Thymus (tissue), 11 donors: ENCODE measurements at regions not wholly inside any gene's neighbourhood (a gene's known extent, or its start where the extent isn't known, plus 50 kb on each side); places are given as distances from the start of the nearest gene placed in this dataset.

Experiments
- DNase-seq, 9 donors: peaks; one replicate each; pipeline ENCODE4 v3.0.0-alpha.2; 2013; ENCODE audit warnings: low spot score in 9 of 9, low read depth in 6 of 9, missing footprints in 1 of 9
- H3K27ac ChIP-seq, 2 donors: one replicate each; pipeline ENCODE4 v1.5.1; 2013; ENCODE audit warnings: control low read depth in 1 of 2, low read depth in 1 of 2, low read length in 1 of 2, mild to moderate bottlenecking in 1 of 2, moderate library complexity in 1 of 2
- H3K27me3 ChIP-seq, 2 donors: one replicate each; pipeline ENCODE4 v1.5.1; 2013; ENCODE audit warnings: low read length in 1 of 2; ENCODE audit not compliant: control insufficient read depth in 2 of 2, insufficient read depth in 1 of 2
- H3K36me3 ChIP-seq, 2 donors: one replicate each; pipeline ENCODE4 v1.5.1; 2013; ENCODE audit warnings: low read length in 1 of 2, mild to moderate bottlenecking in 1 of 2, moderate library complexity in 1 of 2; ENCODE audit not compliant: control insufficient read depth in 2 of 2, insufficient read depth in 2 of 2
- H3K4me1 ChIP-seq, 2 donors: one replicate each; pipeline ENCODE4 v1.5.1; 2013; ENCODE audit warnings: low read length in 2 of 2; ENCODE audit not compliant: control insufficient read depth in 2 of 2, insufficient read depth in 2 of 2
- H3K4me3 ChIP-seq, 2 donors: one replicate each; pipeline ENCODE4 v1.5.1; 2013; ENCODE audit warnings: low read length in 2 of 2, control low read depth in 1 of 2, mild to moderate bottlenecking in 1 of 2
- H3K9me3 ChIP-seq, 2 donors: one replicate each; pipeline ENCODE4 v1.5.1; 2013; ENCODE audit warnings: low read length in 1 of 2, mild to moderate bottlenecking in 1 of 2; ENCODE audit not compliant: control insufficient read depth in 2 of 2, insufficient read depth in 1 of 2
- WGBS: extraction: QIAGEN DNeasy Blood & Tissue Kit; methylation state at CpG from one replicate; pipeline ENCODE4 v1.1.7; 2013; 5-methylcytosine and 5-hydroxymethylcytosine counted together
- donor health status: healthy.

GRCh38 chr13:105994340-105994739 lies 541.1 kb downstream of the EFNB2 start:
- no peak for DNase-seq

GRCh38 chr13:105991622-105992277 lies 543.7 kb downstream of the EFNB2 start:
- Histone ChIP-seq H3K36me3 (no peaks in the 10 kb centered on the region), H3K27me3 (no peaks in the 10 kb centered on the region), H3K27ac (no peak overlapping the region), H3K4me1 (peaks cover 0 to 4% of the 10 kb centered on the region in 2 donors), H3K4me3 (no peak overlapping the region), H3K9me3 (no peaks in the 10 kb centered on the region)
- WGBS, result 93% methylated on average over 4 of the region's 4 CpGs
- DNase-seq, result no peak

More at GRCh38 chr13:105994340-105994739, 541.1 kb downstream of the EFNB2 start:
- H3K36me3 ChIP-seq, result no peaks in the 10 kb centered on the region
- no peaks in the 10 kb centered on the region for H3K9me3 ChIP-seq
- no peaks in the 10 kb centered on the region for H3K27me3 ChIP-seq
- 92% methylated on average over 5 of the region's 5 CpGs for WGBS
- H3K4me3 ChIP-seq, result no peak overlapping the region
- H3K4me1 ChIP-seq, result peaks cover 0 to 4% of the 10 kb centered on the region in 2 donors
- H3K27ac ChIP-seq, result no peak overlapping the region

GRCh38 chr13:105991131-105991530 lies 544.3 kb downstream of the EFNB2 start:
- peaks cover 0 to 4% of the 10 kb centered on the region in 2 donors for H3K4me1 ChIP-seq
- no peaks in the 10 kb centered on the region for H3K9me3 ChIP-seq
- H3K36me3 ChIP-seq, result no peaks in the 10 kb centered on the region
- no peak overlapping the region for H3K27ac ChIP-seq
- H3K4me3 ChIP-seq, result no peak overlapping the region
- no peaks in the 10 kb centered on the region for H3K27me3 ChIP-seq
- DNase-seq, result no peak
- WGBS, result 91% methylated on average over 1 of the region's 1 CpG

GRCh38 chr13:105990256-105990958 lies 545.1 kb downstream of the EFNB2 start:
- Histone ChIP-seq H3K27ac (no peak overlapping the region), H3K4me3 (no peak overlapping the region), H3K36me3 (no peaks in the 10 kb centered on the region), H3K9me3 (no peaks in the 10 kb centered on the region), H3K4me1 (peaks cover 0 to 4% of the 10 kb centered on the region in 2 donors), H3K27me3 (no peaks in the 10 kb centered on the region)
- no peak for DNase-seq
- WGBS, result 84% methylated on average over 4 of the region's 4 CpGs

- WGBS, result 86% methylated on average over 11 of the region's 11 CpGs
- Histone ChIP-seq H3K4me1 (no peaks in the 10 kb centered on the region), H3K9me3 (no peaks in the 10 kb centered on the region), H3K27ac (peak overlapping the region in 1 of 2 donors; percentile 61), H3K4me3 (no peak overlapping the region), H3K36me3 (no peaks in the 10 kb centered on the region), H3K27me3 (no peaks in the 10 kb centered on the region)
- DNase-seq, result no peak
Observed at GRCh38 chr13:105984646-105985045, 550.8 kb downstream of the EFNB2 start.

- no peaks in the 10 kb centered on the region for H3K27me3 ChIP-seq
- no peaks in the 10 kb centered on the region for H3K4me1 ChIP-seq
- peak overlapping the region in 1 of 2 donors; percentile 61 for H3K27ac ChIP-seq
- 95% methylated on average over 3 of the region's 3 CpGs for WGBS
- no peak for DNase-seq
- H3K9me3 ChIP-seq, result no peaks in the 10 kb centered on the region
- no peak overlapping the region for H3K4me3 ChIP-seq
- H3K36me3 ChIP-seq, result no peaks in the 10 kb centered on the region
Observed at GRCh38 chr13:105984236-105984635, 551.2 kb downstream of the EFNB2 start.

GRCh38 chr13:105982219-105982930 lies 553.1 kb downstream of the EFNB2 start:
- H3K36me3 ChIP-seq, result no peaks in the 10 kb centered on the region
- no peak overlapping the region for H3K27ac ChIP-seq
- no peak for DNase-seq
- no peaks in the 10 kb centered on the region for H3K4me1 ChIP-seq
- 84% methylated on average over 11 of the region's 11 CpGs for WGBS
- H3K27me3 ChIP-seq, result no peaks in the 10 kb centered on the region
- H3K9me3 ChIP-seq, result no peaks in the 10 kb centered on the region
- H3K4me3 ChIP-seq, result no peak overlapping the region

DNA sequence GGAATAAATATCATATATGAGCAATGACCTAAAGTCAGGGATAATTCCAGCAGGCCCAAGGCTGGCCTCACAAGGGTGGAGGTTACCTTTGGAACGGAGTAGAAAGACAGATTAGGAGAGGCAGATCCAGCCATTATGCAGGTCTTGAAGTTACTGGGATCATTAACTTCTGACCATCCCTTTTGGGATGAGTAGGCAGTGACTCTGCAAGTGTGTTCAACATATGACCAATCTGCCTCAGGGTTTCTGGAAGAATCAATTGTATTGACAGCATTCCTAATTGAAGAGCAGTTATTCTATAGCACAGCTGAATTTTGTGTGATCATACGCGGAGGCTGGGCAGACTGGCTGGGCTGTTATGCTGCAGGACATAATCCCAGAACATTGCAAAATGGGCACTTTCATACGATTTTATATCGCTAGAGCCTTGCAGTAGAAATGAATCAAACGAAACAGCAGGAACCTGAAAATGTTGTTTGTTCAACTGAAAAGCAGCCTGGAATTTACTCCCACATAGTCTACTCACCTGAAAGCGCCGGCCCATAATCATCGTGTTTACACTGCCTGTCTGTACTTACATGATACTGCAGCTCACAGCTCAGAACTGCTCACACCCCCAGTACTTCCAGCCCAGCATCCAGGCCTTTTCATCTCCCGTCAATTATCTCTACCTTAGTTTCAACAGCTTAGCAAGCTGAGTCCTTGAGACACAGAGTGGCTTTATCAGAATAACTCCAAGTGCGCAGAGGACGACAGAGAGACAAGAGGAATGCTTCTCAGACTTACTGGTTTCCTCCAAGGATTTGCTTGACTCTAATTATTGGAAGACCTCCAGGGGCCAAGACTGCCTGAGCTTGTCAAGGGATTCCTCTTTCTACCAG lies 556.1 kb downstream of the EFNB2 start:
- Histone ChIP-seq H3K4me3 (no peak overlapping the region), H3K27me3 (no peaks in the 10 kb centered on the region), H3K36me3 (no peaks in the 10 kb centered on the region), H3K9me3 (no peaks in the 10 kb centered on the region), H3K27ac (no peak overlapping the region), H3K4me1 (no peaks in the 10 kb centered on the region)
- 90% methylated on average over 12 of the region's 12 CpGs for WGBS
- no peak for DNase-seq
